ENCODE measurements at regions not wholly inside any gene's neighbourhood (a gene's known extent, or its start where the extent isn't known, plus 50 kb on each side); places are given as distances from the start of the nearest gene placed in this dataset.
A peak's percentile ranks its signal among the peaks of the same experiment; 100 is the strongest.
"Not testable (repeated sequence)": the region's sequence is repeated elsewhere in the genome, so short reads cannot be mapped to it uniquely, and the experiment has no call there.

- no peak for DNase-seq
- 87% methylated on average over 5 of the region's 5 CpGs for WGBS
- no peaks in the 10 kb centered on the region for H3K27me3 ChIP-seq (ENCODE audit: control insufficient read depth, insufficient read depth)
- ATAC-seq: no peak
- H3K27ac ChIP-seq (ENCODE audit: low read length): no peak overlapping the region
- no peaks in the 10 kb centered on the region for H3K4me1 ChIP-seq (ENCODE audit: control insufficient read depth, insufficient read depth, low read length)
- no peaks in the 10 kb centered on the region for H3K9me3 ChIP-seq (ENCODE audit: control insufficient read depth, low read length)
- intact Hi-C loops (cut with DNase I): loop anchor here in 1 of 4 donors (2.0 kb wide), 1 partner anchor 43 kb away; no protein-coding TSS in a partner anchor
- H3K4me3 ChIP-seq (ENCODE audit: low read length): no peak overlapping the region
These were observed 366.8 kb downstream of the RPS6KC1 start for GRCh38 chr1:213417846-213418245.

GRCh38 chr1:213418268-213419071, 367.4 kb downstream of the RPS6KC1 start:
- 44% methylated on average over 19 of the region's 19 CpGs for WGBS
- ATAC-seq (no peak), DNase-seq (no peak)
- intact Hi-C loops (cut with DNase I): loop anchor here in 1 of 4 donors (2.0 kb wide), 1 partner anchor 44 kb away; no protein-coding TSS in a partner anchor
- H3K27ac ChIP-seq (ENCODE audit: low read length): no peak overlapping the region
- no peaks in the 10 kb centered on the region for H3K9me3 ChIP-seq (ENCODE audit: control insufficient read depth, low read length)
- H3K4me3 ChIP-seq (ENCODE audit: low read length): no peak overlapping the region
- H3K4me1 ChIP-seq (ENCODE audit: control insufficient read depth, insufficient read depth, low read length): no peaks in the 10 kb centered on the region
- H3K27me3 ChIP-seq (ENCODE audit: control insufficient read depth, insufficient read depth): no peaks in the 10 kb centered on the region

- WGBS: 76% methylated on average over 3 of the region's 3 CpGs
- DNase-seq: no peak
- ATAC-seq: peak; percentile 22 to 38
These were observed 368.5 kb downstream of the RPS6KC1 start for GRCh38 chr1:213419401-213420030.

GRCh38 chr1:213421178-213421577, 370.1 kb downstream of the RPS6KC1 start:
- DNase-seq; H3K4me3 ChIP-seq (ENCODE audit: low read length); intact Hi-C loops (cut with DNase I); H3K9me3 ChIP-seq (ENCODE audit: control insufficient read depth, low read length); H3K27ac ChIP-seq (ENCODE audit: low read length); ATAC-seq; H3K4me1 ChIP-seq (ENCODE audit: control insufficient read depth, insufficient read depth, low read length); H3K27me3 ChIP-seq (ENCODE audit: control insufficient read depth, insufficient read depth): not testable (repeated sequence)
- 93% methylated on average over 7 of the region's 7 CpGs for WGBS

More at GRCh38 chr1:213419401-213420030, 368.5 kb downstream of the RPS6KC1 start:
- intact Hi-C loops (cut with DNase I): loop anchor here in 1 of 4 donors (2.0 kb wide), 1 partner anchor 45 kb away; no protein-coding TSS in a partner anchor
- no peaks in the 10 kb centered on the region for H3K9me3 ChIP-seq (ENCODE audit: control insufficient read depth, low read length)
- H3K4me1 ChIP-seq (ENCODE audit: control insufficient read depth, insufficient read depth, low read length): no peaks in the 10 kb centered on the region
- no peaks in the 10 kb centered on the region for H3K27me3 ChIP-seq (ENCODE audit: control insufficient read depth, insufficient read depth)
- no peak overlapping the region for H3K4me3 ChIP-seq (ENCODE audit: low read length)
- no peak overlapping the region for H3K27ac ChIP-seq (ENCODE audit: low read length)

GRCh38 chr1:213423041-213423440, 372.0 kb downstream of the RPS6KC1 start:
- DNase-seq (no peak), ATAC-seq (no peak)
- no peaks in the 10 kb centered on the region for H3K9me3 ChIP-seq (ENCODE audit: control insufficient read depth, low read length)
- 51% methylated on average over 4 of the region's 4 CpGs for WGBS
- no peaks in the 10 kb centered on the region for H3K27me3 ChIP-seq (ENCODE audit: control insufficient read depth, insufficient read depth)
- no peaks in the 10 kb centered on the region for H3K4me1 ChIP-seq (ENCODE audit: control insufficient read depth, insufficient read depth, low read length)
- intact Hi-C loops (cut with DNase I): no loop called here
- H3K27ac ChIP-seq (ENCODE audit: low read length): no peak overlapping the region
- H3K4me3 ChIP-seq (ENCODE audit: low read length): no peak overlapping the region

GRCh38 chr1:213423605-213424004, 372.6 kb downstream of the RPS6KC1 start:
- Histone ChIP-seq H3K4me1 (ENCODE audit: control insufficient read depth, insufficient read depth, low read length) (no peaks in the 10 kb centered on the region), H3K9me3 (ENCODE audit: control insufficient read depth, low read length) (no peaks in the 10 kb centered on the region), H3K27ac (ENCODE audit: low read length) (no peak overlapping the region), H3K4me3 (ENCODE audit: low read length) (no peak overlapping the region), H3K27me3 (ENCODE audit: control insufficient read depth, insufficient read depth) (no peaks in the 10 kb centered on the region)
- ATAC-seq: no peak
- DNase-seq: no peak
- intact Hi-C loops (cut with DNase I): no loop called here
- 51% methylated on average over 12 of the region's 12 CpGs for WGBS

- Histone ChIP-seq H3K27ac (ENCODE audit: low read length) (no peak overlapping the region), H3K9me3 (ENCODE audit: control insufficient read depth, low read length) (no peaks in the 10 kb centered on the region), H3K4me3 (ENCODE audit: low read length) (no peak overlapping the region), H3K27me3 (ENCODE audit: control insufficient read depth, insufficient read depth) (no peaks in the 10 kb centered on the region), H3K4me1 (ENCODE audit: control insufficient read depth, insufficient read depth, low read length) (no peaks in the 10 kb centered on the region)
- intact Hi-C loops (cut with DNase I): no loop called here
- WGBS: 92% methylated on average over 20 of the region's 20 CpGs
- ATAC-seq (no peak), DNase-seq (no peak)
These were observed 374.5 kb downstream of the RPS6KC1 start for GRCh38 chr1:213425376-213426030.

- no peak overlapping the region for H3K27ac ChIP-seq (ENCODE audit: low read length)
- WGBS: 41% methylated on average over 1 of the region's 1 CpG
- no peak overlapping the region for H3K4me3 ChIP-seq (ENCODE audit: low read length)
- intact Hi-C loops (cut with DNase I): no loop called here
- H3K9me3 ChIP-seq (ENCODE audit: control insufficient read depth, low read length): no peaks in the 10 kb centered on the region
- no peak for DNase-seq
- ATAC-seq: no peak
- no peaks in the 10 kb centered on the region for H3K4me1 ChIP-seq (ENCODE audit: control insufficient read depth, insufficient read depth, low read length)
- H3K27me3 ChIP-seq (ENCODE audit: control insufficient read depth, insufficient read depth): no peaks in the 10 kb centered on the region
These were observed 378.6 kb downstream of the RPS6KC1 start for GRCh38 chr1:213429642-213430041.

- 51% methylated on average over 1 of the region's 1 CpG for WGBS
- H3K4me1 ChIP-seq (ENCODE audit: control insufficient read depth, insufficient read depth, low read length): no peaks in the 10 kb centered on the region
These were observed 384.7 kb downstream of the RPS6KC1 start for GRCh38 chr1:213435715-213436114.

GRCh38 chr1:213438339-213438738, 387.3 kb downstream of the RPS6KC1 start:
- intact Hi-C loops (cut with DNase I): no loop called here
- Histone ChIP-seq H3K27me3 (ENCODE audit: control insufficient read depth, insufficient read depth) (no peaks in the 10 kb centered on the region), H3K4me1 (ENCODE audit: control insufficient read depth, insufficient read depth, low read length) (no peaks in the 10 kb centered on the region), H3K9me3 (ENCODE audit: control insufficient read depth, low read length) (no peaks in the 10 kb centered on the region), H3K4me3 (ENCODE audit: low read length) (no peak overlapping the region), H3K27ac (ENCODE audit: low read length) (no peak overlapping the region)
- DNase-seq: no peak
- no peak for ATAC-seq

More at GRCh38 chr1:213435715-213436114, 384.7 kb downstream of the RPS6KC1 start:
- DNase-seq (no peak), ATAC-seq (no peak)
- intact Hi-C loops (cut with DNase I): no loop called here
- H3K27me3 ChIP-seq (ENCODE audit: control insufficient read depth, insufficient read depth): no peaks in the 10 kb centered on the region
- H3K27ac ChIP-seq (ENCODE audit: low read length): no peak overlapping the region
- H3K4me3 ChIP-seq (ENCODE audit: low read length): no peak overlapping the region
- H3K9me3 ChIP-seq (ENCODE audit: control insufficient read depth, low read length): no peaks in the 10 kb centered on the region

- H3K27me3 ChIP-seq (ENCODE audit: control insufficient read depth, insufficient read depth): no peaks in the 10 kb centered on the region
- DNase-seq (no peak), ATAC-seq (no peak)
- intact Hi-C loops (cut with DNase I): no loop called here
- no peaks in the 10 kb centered on the region for H3K9me3 ChIP-seq (ENCODE audit: control insufficient read depth, low read length)
- no peaks in the 10 kb centered on the region for H3K4me1 ChIP-seq (ENCODE audit: control insufficient read depth, insufficient read depth, low read length)
- H3K27ac ChIP-seq (ENCODE audit: low read length): no peak overlapping the region
- H3K4me3 ChIP-seq (ENCODE audit: low read length): no peak overlapping the region
- 95% methylated on average over 2 of the region's 2 CpGs for WGBS
These were observed 388.7 kb downstream of the RPS6KC1 start for GRCh38 chr1:213439703-213440102.

Data from right cardiac atrium (tissue), 5 donors.